ENCODE measurements at regions not wholly inside any gene's neighbourhood (a gene's known extent, or its start where the extent isn't known, plus 50 kb on each side); places are given as distances from the start of the nearest gene placed in this dataset.

DNA sequence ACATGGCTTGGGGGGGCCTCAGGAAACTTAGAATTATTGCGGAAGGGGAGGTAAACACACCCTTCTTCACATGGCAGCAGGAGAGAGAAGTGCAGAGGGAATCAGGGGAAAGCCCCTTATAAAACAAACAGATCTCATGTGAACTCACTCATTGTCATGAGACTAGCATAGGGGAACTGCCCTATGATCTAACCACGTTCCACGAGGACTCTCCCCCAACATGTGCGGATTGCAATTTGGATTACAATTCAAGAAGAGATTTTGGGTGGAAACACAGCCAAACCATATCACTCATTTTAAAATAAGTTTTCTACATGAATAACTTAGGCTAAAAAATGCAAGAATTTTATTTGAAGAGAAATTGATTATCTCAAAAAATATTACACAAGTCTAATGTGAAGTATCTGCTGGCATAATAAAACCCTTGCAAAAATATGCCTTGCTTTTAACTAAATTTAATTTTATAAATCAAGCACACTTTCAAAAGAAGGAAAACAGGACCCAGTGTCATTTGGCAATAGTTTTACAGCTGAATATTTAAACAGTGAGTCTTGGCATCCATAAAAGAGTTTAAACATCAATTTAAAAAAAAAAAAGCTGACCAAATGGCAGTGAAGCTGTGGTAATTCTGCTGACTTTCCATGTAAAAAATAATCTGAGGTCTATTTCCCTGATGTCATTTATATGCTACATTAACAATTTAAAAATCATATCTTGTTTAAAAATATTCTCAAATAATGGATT is 1057.2 kb downstream of the NAALADL2 start:
- TF ChIP-seq EZH2 (IDR thresholded peaks at IDR 0.05; ENCODE audit: insufficient read depth, poor library complexity, severe bottlenecking) = no peak
- TF ChIP-seq EZH2phosphoT487 (IDR thresholded peaks at IDR 0.05; ENCODE audit: insufficient read depth, low read depth) = no peak
